Neural crest cell (in vitro differentiated cells): ENCODE measurements at regions not wholly inside any gene's neighbourhood (a gene's known extent, or its start where the extent isn't known, plus 50 kb on each side); places are given as distances from the start of the nearest gene placed in this dataset.
A peak's percentile ranks its signal among the peaks of the same experiment; 100 is the strongest.

ENCODE experiments used
- DNase-seq: peaks from one replicate; pipeline ENCODE4 v3.0.0; 2021; ENCODE audit warnings: low read depth, mixed read lengths, low spot score
- H3K27ac Mint-ChIP-seq: one replicate; pipeline ENCODE4 v1.8.0; 2021; ENCODE audit warnings: mild to moderate bottlenecking, mixed read lengths; ENCODE audit not compliant: unreplicated experiment
- H3K27me3 Mint-ChIP-seq: 2 replicates; pipeline ENCODE4 v1.8.0; 2021; ENCODE audit warnings: low read depth, mild to moderate bottlenecking, mixed read lengths
- H3K36me3 Mint-ChIP-seq: 2 replicates; pipeline ENCODE4 v1.8.0; 2021; ENCODE audit warnings: low read depth, mild to moderate bottlenecking, mixed read lengths
- H3K4me1 Mint-ChIP-seq: 2 replicates; pipeline ENCODE4 v1.8.0; 2021; ENCODE audit warnings: mixed read lengths
- H3K4me3 Mint-ChIP-seq: one replicate; pipeline ENCODE4 v1.8.0; 2021; ENCODE audit warnings: mild to moderate bottlenecking, mixed read lengths
- H3K9me3 Mint-ChIP-seq: 2 replicates; pipeline ENCODE4 v1.8.0; 2021; ENCODE audit warnings: mixed read lengths
- TF ChIP-seq, protein P1 (sequence below): fragments of 200-600 bp; sonication (generic); conservative IDR thresholded peaks from 2 replicates; pipeline ENCODE4 v1.5.0; 2021; ENCODE audit warnings: antibody characterized with exemption, mild to moderate bottlenecking

DNA sequence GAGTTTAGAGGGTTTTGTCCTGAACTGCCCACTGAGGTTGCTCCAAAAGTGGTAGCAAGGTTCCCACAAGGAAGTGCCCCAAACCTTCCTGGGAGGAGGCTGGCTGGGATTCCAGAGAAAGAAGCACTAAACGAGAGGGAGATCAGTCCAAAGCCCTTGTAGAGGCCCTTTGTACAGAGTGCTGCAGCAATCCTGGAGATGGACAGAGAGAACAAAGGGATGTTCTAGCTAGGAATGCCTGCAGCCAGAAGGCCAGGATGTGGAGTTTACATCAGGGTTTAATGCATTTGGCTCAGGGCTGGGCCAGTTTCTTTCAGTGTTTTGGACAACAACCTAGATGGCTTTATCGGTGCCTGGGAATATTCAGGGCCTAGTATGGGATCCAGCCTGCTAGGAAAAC is 2155.1 kb upstream of the AGA start:
- TF ChIP-seq, protein P1, sequence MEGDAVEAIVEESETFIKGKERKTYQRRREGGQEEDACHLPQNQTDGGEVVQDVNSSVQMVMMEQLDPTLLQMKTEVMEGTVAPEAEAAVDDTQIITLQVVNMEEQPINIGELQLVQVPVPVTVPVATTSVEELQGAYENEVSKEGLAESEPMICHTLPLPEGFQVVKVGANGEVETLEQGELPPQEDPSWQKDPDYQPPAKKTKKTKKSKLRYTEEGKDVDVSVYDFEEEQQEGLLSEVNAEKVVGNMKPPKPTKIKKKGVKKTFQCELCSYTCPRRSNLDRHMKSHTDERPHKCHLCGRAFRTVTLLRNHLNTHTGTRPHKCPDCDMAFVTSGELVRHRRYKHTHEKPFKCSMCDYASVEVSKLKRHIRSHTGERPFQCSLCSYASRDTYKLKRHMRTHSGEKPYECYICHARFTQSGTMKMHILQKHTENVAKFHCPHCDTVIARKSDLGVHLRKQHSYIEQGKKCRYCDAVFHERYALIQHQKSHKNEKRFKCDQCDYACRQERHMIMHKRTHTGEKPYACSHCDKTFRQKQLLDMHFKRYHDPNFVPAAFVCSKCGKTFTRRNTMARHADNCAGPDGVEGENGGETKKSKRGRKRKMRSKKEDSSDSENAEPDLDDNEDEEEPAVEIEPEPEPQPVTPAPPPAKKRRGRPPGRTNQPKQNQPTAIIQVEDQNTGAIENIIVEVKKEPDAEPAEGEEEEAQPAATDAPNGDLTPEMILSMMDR: no peak
- H3K4me3 Mint-ChIP-seq: no peak overlapping the region
- peak overlapping the region; percentile 17 for H3K27ac Mint-ChIP-seq
- H3K36me3 Mint-ChIP-seq: no peaks in the 10 kb centered on the region
- peaks cover 4% of the 10 kb centered on the region for H3K4me1 Mint-ChIP-seq
- no peak for DNase-seq
- no peaks in the 10 kb centered on the region for H3K27me3 Mint-ChIP-seq
- no peaks in the 10 kb centered on the region for H3K9me3 Mint-ChIP-seq

DNA sequence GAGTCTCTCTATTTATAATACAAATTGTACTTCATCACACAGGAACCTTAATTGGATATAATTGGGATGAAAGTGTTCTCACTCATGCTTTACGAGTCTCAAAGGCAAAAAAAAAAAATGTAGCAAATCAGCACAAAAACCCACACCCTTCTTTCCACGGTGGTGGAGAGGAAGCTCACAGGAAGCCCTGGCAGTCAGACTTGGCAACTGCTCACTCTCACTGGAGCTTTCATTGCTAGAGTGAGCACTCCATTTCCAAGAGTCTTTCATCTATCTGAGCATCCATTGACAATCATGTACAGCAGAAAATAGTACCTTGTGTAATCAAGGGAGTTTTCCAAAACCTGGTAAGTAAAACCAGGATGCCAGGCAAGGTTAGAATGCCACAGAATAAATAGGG is 2159.4 kb upstream of the AGA start:
- no peak overlapping the region for H3K4me3 Mint-ChIP-seq
- H3K36me3 Mint-ChIP-seq: no peaks in the 10 kb centered on the region
- no peak overlapping the region for H3K27ac Mint-ChIP-seq
- H3K4me1 Mint-ChIP-seq: peaks cover 7% of the 10 kb centered on the region
- H3K9me3 Mint-ChIP-seq: no peaks in the 10 kb centered on the region
- H3K27me3 Mint-ChIP-seq: no peaks in the 10 kb centered on the region
- TF ChIP-seq, protein P1: no peak
- no peak for DNase-seq

DNA sequence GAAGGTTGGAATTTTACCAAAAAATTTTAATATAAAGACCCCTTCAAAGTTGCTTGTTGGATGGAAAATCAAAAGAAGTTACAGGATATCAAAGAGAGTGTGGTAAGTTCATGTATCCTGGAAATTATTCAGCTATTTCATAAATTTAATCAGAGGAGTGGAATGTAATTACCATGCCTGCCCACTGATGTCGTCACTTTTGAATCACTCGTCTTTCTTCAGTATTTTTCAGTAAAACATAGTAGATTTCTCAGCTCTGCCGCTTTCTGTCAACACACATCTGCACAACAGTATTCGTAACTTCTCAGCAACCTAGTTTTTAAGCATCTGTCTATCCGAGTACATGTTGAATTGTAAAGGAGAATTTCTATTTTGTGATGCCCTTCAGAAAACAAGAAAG is 2163.0 kb upstream of the AGA start:
- Mint-ChIP-seq H3K4me3 (no peak overlapping the region), H3K9me3 (no peaks in the 10 kb centered on the region), H3K36me3 (no peaks in the 10 kb centered on the region), H3K4me1 (peaks cover 7% of the 10 kb centered on the region), H3K27me3 (no peaks in the 10 kb centered on the region), H3K27ac (no peak overlapping the region)
- DNase-seq: no peak
- TF ChIP-seq, protein P1: no peak

DNA sequence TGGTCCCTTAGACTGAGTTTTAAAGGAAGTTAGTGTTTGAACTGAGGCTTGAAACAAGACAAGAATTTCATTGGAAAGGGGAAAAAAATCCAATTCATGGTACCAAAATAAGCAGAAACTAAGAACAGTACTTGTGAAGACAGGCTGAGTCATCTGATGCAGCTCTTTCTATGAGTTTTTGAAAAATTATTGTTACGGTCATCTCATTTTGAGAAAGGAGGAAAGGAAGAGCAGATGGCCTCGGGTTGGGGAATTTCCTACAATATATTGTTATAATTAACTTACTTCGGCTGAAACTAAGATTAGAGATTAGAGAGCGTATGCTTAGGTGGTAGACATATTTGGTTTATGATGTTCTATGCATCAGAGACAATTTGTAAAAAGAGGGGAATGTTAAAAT is 2164.8 kb upstream of the AGA start:
- Mint-ChIP-seq H3K9me3 (no peaks in the 10 kb centered on the region), H3K27ac (no peak overlapping the region), H3K4me1 (peaks cover 4% of the 10 kb centered on the region), H3K4me3 (no peak overlapping the region), H3K36me3 (no peaks in the 10 kb centered on the region), H3K27me3 (no peaks in the 10 kb centered on the region)
- TF ChIP-seq, protein P1: no peak
- DNase-seq: no peak

DNA sequence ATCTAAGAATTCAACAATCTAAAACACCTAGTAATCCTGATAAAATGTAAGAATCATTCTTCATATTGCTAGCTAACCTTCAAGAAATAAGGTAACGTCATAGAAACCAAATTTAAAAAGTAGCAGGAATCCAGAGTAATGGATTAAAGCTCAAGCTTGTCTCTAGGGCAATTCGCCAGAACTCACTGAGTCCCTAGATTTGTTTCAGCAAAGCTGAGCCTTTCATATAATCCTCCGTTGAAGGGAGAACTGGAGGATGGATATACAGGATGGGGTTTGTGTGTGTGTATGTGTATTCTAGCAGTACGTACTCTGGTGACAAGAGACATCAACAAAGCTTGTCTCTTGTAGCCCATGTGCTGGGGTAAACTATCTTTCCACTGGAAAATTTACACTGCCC is 2173.5 kb upstream of the AGA start:
- TF ChIP-seq, protein P1: no peak

DNA sequence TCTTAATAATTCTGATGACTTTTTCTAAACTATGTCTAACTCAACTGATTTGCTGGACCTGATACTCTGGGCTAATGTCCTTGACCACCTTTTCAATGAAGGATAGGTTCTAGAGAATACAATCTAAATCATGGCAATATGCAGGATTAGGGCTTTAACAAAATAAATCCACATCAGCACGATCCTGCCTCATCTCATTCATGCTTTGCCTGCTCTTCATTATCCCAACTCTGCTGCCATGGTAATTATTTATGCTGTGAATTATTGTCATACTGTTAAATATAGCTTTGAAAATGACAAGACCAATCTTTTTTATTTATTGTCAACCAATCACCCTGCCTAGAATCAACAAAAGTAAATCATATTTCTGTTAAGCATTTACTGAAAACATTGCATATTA is 2176.7 kb upstream of the AGA start:
- no peak for DNase-seq
- no peaks in the 10 kb centered on the region for H3K27me3 Mint-ChIP-seq
- no peak overlapping the region for H3K27ac Mint-ChIP-seq
- H3K9me3 Mint-ChIP-seq: peaks cover 3% of the 10 kb centered on the region
- TF ChIP-seq, protein P1: no peak
- no peaks in the 10 kb centered on the region for H3K4me1 Mint-ChIP-seq
- no peaks in the 10 kb centered on the region for H3K36me3 Mint-ChIP-seq
- no peak overlapping the region for H3K4me3 Mint-ChIP-seq

More for the DNA sequence above, 2173.5 kb upstream of the AGA start:
- Mint-ChIP-seq H3K36me3 (no peaks in the 10 kb centered on the region), H3K9me3 (peaks cover 6% of the 10 kb centered on the region), H3K27me3 (no peaks in the 10 kb centered on the region), H3K4me1 (no peaks in the 10 kb centered on the region), H3K4me3 (no peak overlapping the region), H3K27ac (no peak overlapping the region)
- DNase-seq: no peak
